ENCODE measurements at regions not wholly inside any gene's neighbourhood (a gene's known extent, or its start where the extent isn't known, plus 50 kb on each side); places are given as distances from the start of the nearest gene placed in this dataset.

GRCh38 chr9:15010581-15010980 is 100.4 kb upstream of the FREM1 start:
- TF ChIP-seq CTCF (IDR thresholded peaks at IDR 0.05) (no peak), POLR2AphosphoS5 (IDR thresholded peaks at IDR 0.05; ENCODE audit: low read depth, low read length) (no peak), REST (IDR thresholded peaks at IDR 0.05; ENCODE audit: insufficient read depth in 1 of 2, low read depth in 2 of 2, low read length in 1 of 2) (no peak), SIN3A (IDR thresholded peaks at IDR 0.05; ENCODE audit: borderline replicate concordance, insufficient read depth, low read depth, low read length) (no peak), TCF7L2 (IDR thresholded peaks at IDR 0.05; ENCODE audit: low read depth, low read length) (no peak)
